ENCODE measurements at regions not wholly inside any gene's neighbourhood (a gene's known extent, or its start where the extent isn't known, plus 50 kb on each side); places are given as distances from the start of the nearest gene placed in this dataset.

DNA sequence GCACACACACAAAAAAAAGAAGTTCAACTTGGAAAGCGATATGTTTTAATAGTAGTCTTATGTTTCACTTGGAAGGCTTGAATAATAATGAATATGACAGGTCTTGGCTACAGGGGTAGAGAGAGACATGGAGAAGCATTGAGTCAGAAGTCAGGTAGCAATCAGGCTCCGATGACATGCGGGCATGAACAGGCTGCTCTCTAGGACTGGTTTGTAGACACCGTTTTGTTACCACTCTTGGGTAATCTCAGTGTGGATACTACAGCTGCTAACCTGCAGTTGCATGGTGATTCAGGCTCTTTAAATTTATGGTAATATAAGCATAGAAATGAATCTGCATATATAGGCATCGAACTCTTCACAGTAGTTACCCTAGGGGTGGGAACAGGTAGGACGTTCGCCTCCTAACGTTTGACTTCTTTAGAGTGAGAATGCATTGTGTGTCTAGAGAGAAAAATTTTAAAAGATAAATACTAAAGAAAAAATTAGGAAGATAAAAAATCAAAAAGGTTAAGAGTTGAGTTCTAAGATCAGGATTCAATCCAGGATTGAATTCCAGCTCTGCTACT, 241.6 kb upstream of the KBTBD8 start:
- Histone ChIP-seq H3K79me2 (ENCODE audit: low read length) (no peaks in the 10 kb centered on the region), H3F3A (ENCODE audit: low read length, unreplicated experiment) (no peaks in the 10 kb centered on the region), H3K27ac (ENCODE audit: low read length) (no peak overlapping the region), H3K4me3 (ENCODE audit: low read length) (no peak overlapping the region), H3K4me1 (ENCODE audit: insufficient read depth, low read length) (no peaks in the 10 kb centered on the region), H3K9me2 (replicated peaks; ENCODE audit: low read length) (no peaks in the 10 kb centered on the region), H4K20me1 (ENCODE audit: low read length) (no peaks in the 10 kb centered on the region), H2AFZ (ENCODE audit: low read length) (no peak overlapping the region), H3K9me3 (ENCODE audit: low read length) (no peaks in the 10 kb centered on the region), H3K27me3 (ENCODE audit: low read length) (no peaks in the 10 kb centered on the region), H3K9ac (ENCODE audit: low read length) (no peak overlapping the region), H3K36me3 (ENCODE audit: low read depth, low read length) (no peaks in the 10 kb centered on the region), H3K4me2 (ENCODE audit: low read length) (no peak overlapping the region)
- no peak for TF ChIP-seq EZH2 (IDR thresholded peaks at IDR 0.05; ENCODE audit: low read length, unreplicated experiment)
- TF ChIP-seq EZH2phosphoT487 (IDR thresholded peaks at IDR 0.05; ENCODE audit: borderline replicate concordance, low read length), result no peak
- TF ChIP-seq, protein P1, sequence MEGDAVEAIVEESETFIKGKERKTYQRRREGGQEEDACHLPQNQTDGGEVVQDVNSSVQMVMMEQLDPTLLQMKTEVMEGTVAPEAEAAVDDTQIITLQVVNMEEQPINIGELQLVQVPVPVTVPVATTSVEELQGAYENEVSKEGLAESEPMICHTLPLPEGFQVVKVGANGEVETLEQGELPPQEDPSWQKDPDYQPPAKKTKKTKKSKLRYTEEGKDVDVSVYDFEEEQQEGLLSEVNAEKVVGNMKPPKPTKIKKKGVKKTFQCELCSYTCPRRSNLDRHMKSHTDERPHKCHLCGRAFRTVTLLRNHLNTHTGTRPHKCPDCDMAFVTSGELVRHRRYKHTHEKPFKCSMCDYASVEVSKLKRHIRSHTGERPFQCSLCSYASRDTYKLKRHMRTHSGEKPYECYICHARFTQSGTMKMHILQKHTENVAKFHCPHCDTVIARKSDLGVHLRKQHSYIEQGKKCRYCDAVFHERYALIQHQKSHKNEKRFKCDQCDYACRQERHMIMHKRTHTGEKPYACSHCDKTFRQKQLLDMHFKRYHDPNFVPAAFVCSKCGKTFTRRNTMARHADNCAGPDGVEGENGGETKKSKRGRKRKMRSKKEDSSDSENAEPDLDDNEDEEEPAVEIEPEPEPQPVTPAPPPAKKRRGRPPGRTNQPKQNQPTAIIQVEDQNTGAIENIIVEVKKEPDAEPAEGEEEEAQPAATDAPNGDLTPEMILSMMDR (conservative IDR thresholded peaks at IDR 0.05; ENCODE audit: low read depth, low read length), result no peak
- ATAC-seq, result no peak
- no TSS peak for BruUV-seq (replicated peaks)
- intact Hi-C loops (cut with micrococcal nuclease), result no loop called here
- POLR2A ChIA-PET (ENCODE audit: unreplicated experiment), result no interaction called here
- CTCF ChIA-PET, result no interaction called here
- DNase-seq, result no peak

DNA sequence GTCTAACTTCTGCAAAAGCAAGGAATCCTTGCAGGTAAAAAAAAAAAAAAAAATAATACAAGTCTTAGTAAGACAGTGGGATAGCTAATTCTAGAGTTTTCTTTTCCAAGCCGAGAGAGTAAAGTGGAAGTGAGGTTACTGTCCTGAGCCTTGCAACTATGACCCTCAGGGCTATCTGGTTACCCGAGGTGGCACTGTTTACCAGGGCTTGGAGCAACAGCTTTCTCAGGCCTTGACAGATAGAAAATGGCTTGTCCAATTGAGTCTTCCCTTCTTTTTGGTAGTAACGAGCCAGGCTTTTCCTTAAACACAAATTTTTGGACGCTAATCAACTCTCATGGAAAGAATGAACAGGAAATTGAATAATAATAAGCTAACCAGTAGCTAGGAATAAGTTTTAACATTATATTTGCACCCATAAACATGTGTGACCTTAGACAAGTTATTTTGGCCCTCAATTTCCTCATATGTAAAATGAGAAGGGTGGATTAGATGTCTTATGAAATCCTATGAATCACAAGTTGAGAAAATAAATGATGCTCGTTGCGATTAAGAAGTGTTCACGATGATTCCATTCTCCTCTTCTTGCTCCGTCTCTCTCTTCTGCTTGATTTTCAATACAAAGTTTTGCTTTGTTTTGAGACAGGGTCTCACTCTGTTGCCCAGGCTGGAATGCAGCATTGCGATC, 236.9 kb upstream of the KBTBD8 start:
- Histone ChIP-seq H3K9me2 (replicated peaks; ENCODE audit: low read length) (no peaks in the 10 kb centered on the region), H3K4me3 (ENCODE audit: low read length) (no peak overlapping the region), H3F3A (ENCODE audit: low read length, unreplicated experiment) (no peaks in the 10 kb centered on the region), H3K36me3 (ENCODE audit: low read depth, low read length) (no peaks in the 10 kb centered on the region), H4K20me1 (ENCODE audit: low read length) (no peaks in the 10 kb centered on the region), H2AFZ (ENCODE audit: low read length) (no peak overlapping the region), H3K4me1 (ENCODE audit: insufficient read depth, low read length) (peaks cover 6% of the 10 kb centered on the region), H3K27me3 (ENCODE audit: low read length) (no peaks in the 10 kb centered on the region), H3K9ac (ENCODE audit: low read length) (no peak overlapping the region), H3K79me2 (ENCODE audit: low read length) (no peaks in the 10 kb centered on the region), H3K27ac (ENCODE audit: low read length) (no peak overlapping the region), H3K4me2 (ENCODE audit: low read length) (no peak overlapping the region), H3K9me3 (ENCODE audit: low read length) (no peaks in the 10 kb centered on the region)
- TF ChIP-seq, protein P1 (conservative IDR thresholded peaks at IDR 0.05; ENCODE audit: low read depth, low read length), result no peak
- TF ChIP-seq EZH2 (IDR thresholded peaks at IDR 0.05; ENCODE audit: low read length, unreplicated experiment), result no peak
- TF ChIP-seq EZH2phosphoT487 (IDR thresholded peaks at IDR 0.05; ENCODE audit: borderline replicate concordance, low read length), result no peak
- intact Hi-C loops (cut with micrococcal nuclease), result no loop called here
- CTCF ChIA-PET, result no interaction called here
- BruUV-seq (replicated peaks), result no TSS peak
- POLR2A ChIA-PET (ENCODE audit: unreplicated experiment), result no interaction called here
- DNase-seq, result peak; percentile 6
- no peak for ATAC-seq
